Naive B cell (primary cell): ENCODE measurements at regions not wholly inside any gene's neighbourhood (a gene's known extent, or its start where the extent isn't known, plus 50 kb on each side); places are given as distances from the start of the nearest gene placed in this dataset.
"Not testable (repeated sequence)": the region's sequence is repeated elsewhere in the genome, so short reads cannot be mapped to it uniquely, and the experiment has no call there.

Source experiments
- ATAC-seq, 2 donors: fragments of 150-1000 bp; cut with Tn5 transposase; 2 replicates each; pipeline ENCODE4 v1.10.0; 2021; ENCODE audit warnings: low read depth in 2 of 2, mild to moderate bottlenecking in 2 of 2, moderate library complexity in 2 of 2
- DNase-seq: peaks from one replicate; pipeline ENCODE4 v3.0.0; 2022
- H3K27ac Mint-ChIP-seq, 6 donors: one replicate each; pipeline ENCODE4 v1.8.0; 2020 to 2022; ENCODE audit warnings: mild to moderate bottlenecking in 6 of 6, mixed read lengths in 6 of 6, moderate library complexity in 5 of 6, inconsistent platforms in 2 of 6
- H3K27me3 Mint-ChIP-seq, 3 donors: one replicate each; pipeline ENCODE4 v1.8.0; 2021 to 2022; ENCODE audit warnings: mixed read lengths in 3 of 3, mild to moderate bottlenecking in 1 of 3
- H3K36me3 Mint-ChIP-seq, 2 donors: one replicate each; pipeline ENCODE4 v1.8.0; 2020 to 2022; ENCODE audit warnings: mixed read lengths in 2 of 2, inconsistent platforms in 1 of 2, mild to moderate bottlenecking in 1 of 2
- H3K4me1 Mint-ChIP-seq, 3 donors: one replicate each; pipeline ENCODE4 v1.8.0; 2020 to 2022; ENCODE audit warnings: mixed read lengths in 3 of 3, inconsistent platforms in 1 of 3, mild to moderate bottlenecking in 1 of 3, moderate library complexity in 1 of 3
- H3K4me3 Mint-ChIP-seq, 8 donors: one replicate each; pipeline ENCODE4 v1.8.0; 2020 to 2022; ENCODE audit warnings: mild to moderate bottlenecking in 8 of 8, mixed read lengths in 8 of 8, moderate library complexity in 8 of 8, inconsistent platforms in 2 of 8
- H3K9me3 Mint-ChIP-seq, 7 donors: one replicate each; pipeline ENCODE4 v1.8.0; 2020 to 2022; ENCODE audit warnings: mixed read lengths in 7 of 7, mild to moderate bottlenecking in 5 of 7, inconsistent platforms in 2 of 7, moderate library complexity in 1 of 7

- Mint-ChIP-seq H3K27ac (peak overlapping the region in 1 of 6 donors; percentile 24), H3K36me3 (no peaks in the 10 kb centered on the region), H3K9me3 (no peaks in the 10 kb centered on the region), H3K4me3 (no peak overlapping the region), H3K27me3 (peaks cover 7 to 24% (median 8%) of the 10 kb centered on the region in 3 donors), H3K4me1 (peaks cover 22 to 28% (median 27%) of the 10 kb centered on the region in 3 donors)
- no peak for DNase-seq
- ATAC-seq, result no peak
These were observed 143.4 kb downstream of the SEC14L1 start for GRCh38 chr17:77284023-77284617.

DNA sequence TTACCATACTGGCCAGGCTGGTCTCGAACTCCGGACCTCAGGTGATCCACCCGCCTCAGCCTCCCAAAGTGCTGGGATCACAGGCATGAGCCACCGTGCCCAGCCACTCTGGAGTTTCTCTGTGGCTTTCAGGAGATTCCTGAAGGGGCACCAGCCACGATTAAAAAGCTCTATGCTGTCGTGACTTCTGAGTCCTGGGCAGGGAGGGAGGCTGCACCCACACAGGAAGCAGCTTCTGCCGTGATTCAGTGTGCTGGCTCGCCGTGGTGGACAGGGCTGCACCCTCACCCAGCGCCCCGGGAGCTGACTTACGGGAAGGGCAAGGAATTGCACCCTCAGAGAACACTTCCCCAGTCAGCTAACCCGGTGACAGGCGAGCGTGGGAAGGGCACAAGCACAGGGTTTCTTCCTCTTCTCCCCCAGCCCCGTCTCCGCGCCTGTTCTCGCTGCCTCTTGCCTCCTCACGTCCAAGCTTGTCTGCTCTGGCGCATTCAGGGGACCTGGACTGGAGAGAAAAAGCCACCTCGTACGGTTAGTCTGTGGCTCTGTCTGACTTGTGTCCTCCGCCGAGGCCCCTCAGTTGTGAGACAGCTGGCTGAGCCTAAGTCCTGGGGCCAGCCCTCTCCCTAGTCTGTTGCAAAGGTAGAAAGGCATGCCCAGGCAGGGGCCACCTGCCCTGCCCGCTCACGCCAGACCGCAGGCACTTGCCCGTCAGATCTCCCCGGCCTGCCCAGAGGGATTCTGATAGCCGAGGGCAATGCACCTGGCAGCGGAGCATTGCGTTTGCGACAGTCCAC is 145.0 kb downstream of the SEC14L1 start:
- no peaks in the 10 kb centered on the region for H3K36me3 Mint-ChIP-seq
- DNase-seq (no peak), ATAC-seq (no peak)
- H3K9me3 Mint-ChIP-seq, result no peaks in the 10 kb centered on the region
- peaks cover 12 to 18% (median 17%) of the 10 kb centered on the region in 3 donors for H3K4me1 Mint-ChIP-seq
- H3K27ac Mint-ChIP-seq, result peak overlapping the region in 2 of 6 donors; percentile 54 to 70
- peaks cover 0 to 14% (median 7%) of the 10 kb centered on the region in 3 donors for H3K27me3 Mint-ChIP-seq
- peak overlapping the region in 4 of 8 donors; percentile 32 to 67 (median 52) for H3K4me3 Mint-ChIP-seq

- peaks cover 0 to 14% (median 7%) of the 10 kb centered on the region in 3 donors for H3K27me3 Mint-ChIP-seq
- peaks cover 12 to 18% (median 17%) of the 10 kb centered on the region in 3 donors for H3K4me1 Mint-ChIP-seq
- no peaks in the 10 kb centered on the region for H3K36me3 Mint-ChIP-seq
- no peaks in the 10 kb centered on the region for H3K9me3 Mint-ChIP-seq
- DNase-seq, result no peak
- no peak for ATAC-seq
- no peak overlapping the region for H3K27ac Mint-ChIP-seq
- H3K4me3 Mint-ChIP-seq, result no peak overlapping the region
These were observed 145.5 kb downstream of the SEC14L1 start for GRCh38 chr17:77286391-77286640.

- DNase-seq, result no peak
- H3K4me3 Mint-ChIP-seq, result no peak overlapping the region
- peaks cover 10 to 16% (median 13%) of the 10 kb centered on the region in 3 donors for H3K4me1 Mint-ChIP-seq
- no peaks in the 10 kb centered on the region for H3K36me3 Mint-ChIP-seq
- H3K9me3 Mint-ChIP-seq, result no peaks in the 10 kb centered on the region
- H3K27ac Mint-ChIP-seq, result no peak overlapping the region
- H3K27me3 Mint-ChIP-seq, result peaks cover 0 to 11% (median 7%) of the 10 kb centered on the region in 3 donors
- ATAC-seq, result no peak
These were observed 146.1 kb downstream of the SEC14L1 start for GRCh38 chr17:77286641-77287431.

GRCh38 chr17:77287432-77288068 is 146.8 kb downstream of the SEC14L1 start:
- Mint-ChIP-seq H3K27me3 (peaks cover 0 to 5% (median under 1%) of the 10 kb centered on the region in 3 donors), H3K36me3 (no peaks in the 10 kb centered on the region), H3K4me1 (peaks cover 7 to 10% (median 9%) of the 10 kb centered on the region in 3 donors), H3K9me3 (no peaks in the 10 kb centered on the region), H3K4me3 (no peak overlapping the region), H3K27ac (no peak overlapping the region)
- ATAC-seq (no peak), DNase-seq (no peak)

GRCh38 chr17:77288115-77288619 is 147.4 kb downstream of the SEC14L1 start:
- DNase-seq, result no peak
- Mint-ChIP-seq H3K9me3 (no peaks in the 10 kb centered on the region), H3K4me1 (peaks cover 7 to 10% (median 9%) of the 10 kb centered on the region in 3 donors), H3K36me3 (no peaks in the 10 kb centered on the region), H3K27me3 (peaks cover 0 to 5% (median 0%) of the 10 kb centered on the region in 3 donors), H3K27ac (no peak overlapping the region), H3K4me3 (no peak overlapping the region)
- no peak for ATAC-seq

- ATAC-seq, H3K4me3 Mint-ChIP-seq, H3K27ac Mint-ChIP-seq, H3K36me3 Mint-ChIP-seq, H3K9me3 Mint-ChIP-seq, H3K4me1 Mint-ChIP-seq, DNase-seq, H3K27me3 Mint-ChIP-seq: not testable (repeated sequence)
These were observed 150.2 kb downstream of the SEC14L1 start for GRCh38 chr17:77290759-77291558.

DNA sequence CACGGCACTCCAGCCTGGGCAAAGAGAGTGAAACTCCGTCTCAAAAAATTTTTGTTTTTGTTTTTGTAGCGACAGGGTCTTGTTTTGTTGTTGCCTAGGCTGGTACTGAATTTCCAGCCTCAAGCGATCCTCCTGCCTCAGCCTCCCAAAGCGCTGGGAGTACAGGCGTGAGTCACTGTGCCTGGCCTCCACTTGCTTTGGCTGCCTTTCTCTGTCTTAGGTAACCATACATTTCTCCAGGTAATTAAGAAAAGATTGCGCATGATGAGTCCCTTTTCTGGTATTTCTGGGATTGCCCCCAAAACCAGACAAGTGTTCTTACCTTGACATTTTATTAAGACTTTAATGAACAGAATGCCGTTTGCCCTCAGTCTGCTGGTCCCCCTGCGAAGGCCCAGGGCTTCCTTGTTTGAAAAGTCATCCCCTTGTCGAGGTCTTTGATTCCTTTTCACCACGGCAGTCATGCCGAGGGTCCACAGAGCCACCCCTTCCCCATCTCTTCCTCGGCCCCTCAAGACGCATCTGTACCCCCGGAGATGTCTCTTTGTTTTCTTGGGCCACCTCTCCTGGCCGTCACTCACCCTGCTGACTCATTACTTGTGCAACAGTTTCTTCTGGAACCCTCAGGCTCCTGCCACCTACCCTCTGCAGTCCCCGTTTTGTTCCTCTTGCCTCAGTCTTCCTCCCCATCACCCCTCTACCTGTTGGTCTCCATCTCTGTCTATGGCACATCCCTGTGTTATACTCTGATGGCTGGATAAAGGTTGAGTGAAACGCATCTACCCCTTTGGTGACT is 151.0 kb downstream of the SEC14L1 start:
- no peak for DNase-seq
- no peak overlapping the region for H3K27ac Mint-ChIP-seq

GRCh38 chr17:77294761-77295160 is 154.0 kb downstream of the SEC14L1 start:
- Mint-ChIP-seq H3K4me1 (peaks cover 0 to 13% (median 2%) of the 10 kb centered on the region in 3 donors), H3K36me3 (no peaks in the 10 kb centered on the region), H3K27me3 (peaks cover 0 to 4% (median 0%) of the 10 kb centered on the region in 3 donors), H3K4me3 (no peak overlapping the region), H3K27ac (no peak overlapping the region), H3K9me3 (peaks cover 0 to 12% (median 5%) of the 10 kb centered on the region in 7 donors)
- no peak for ATAC-seq
- no peak for DNase-seq

More for the DNA sequence above, 151.0 kb downstream of the SEC14L1 start:
- Mint-ChIP-seq H3K36me3 (no peaks in the 10 kb centered on the region), H3K4me1 (peaks cover 0 to 11% (median 4%) of the 10 kb centered on the region in 3 donors), H3K27me3 (peaks cover 0 to 5% (median 0%) of the 10 kb centered on the region in 3 donors), H3K9me3 (no peaks in the 10 kb centered on the region), H3K4me3 (no peak overlapping the region)
- no peak for ATAC-seq

- ATAC-seq, result no peak
- H3K4me1 Mint-ChIP-seq, result peaks cover 0 to 13% (median 2%) of the 10 kb centered on the region in 3 donors
- no peaks in the 10 kb centered on the region for H3K36me3 Mint-ChIP-seq
- no peak for DNase-seq
- peak overlapping the region in 1 of 6 donors; percentile 62 for H3K27ac Mint-ChIP-seq
- no peak overlapping the region for H3K4me3 Mint-ChIP-seq
- peaks cover 0 to 4% (median 0%) of the 10 kb centered on the region in 3 donors for H3K27me3 Mint-ChIP-seq
- peaks cover 0 to 12% (median 5%) of the 10 kb centered on the region in 7 donors for H3K9me3 Mint-ChIP-seq
These were observed 154.6 kb downstream of the SEC14L1 start for GRCh38 chr17:77295241-77295853.

DNA sequence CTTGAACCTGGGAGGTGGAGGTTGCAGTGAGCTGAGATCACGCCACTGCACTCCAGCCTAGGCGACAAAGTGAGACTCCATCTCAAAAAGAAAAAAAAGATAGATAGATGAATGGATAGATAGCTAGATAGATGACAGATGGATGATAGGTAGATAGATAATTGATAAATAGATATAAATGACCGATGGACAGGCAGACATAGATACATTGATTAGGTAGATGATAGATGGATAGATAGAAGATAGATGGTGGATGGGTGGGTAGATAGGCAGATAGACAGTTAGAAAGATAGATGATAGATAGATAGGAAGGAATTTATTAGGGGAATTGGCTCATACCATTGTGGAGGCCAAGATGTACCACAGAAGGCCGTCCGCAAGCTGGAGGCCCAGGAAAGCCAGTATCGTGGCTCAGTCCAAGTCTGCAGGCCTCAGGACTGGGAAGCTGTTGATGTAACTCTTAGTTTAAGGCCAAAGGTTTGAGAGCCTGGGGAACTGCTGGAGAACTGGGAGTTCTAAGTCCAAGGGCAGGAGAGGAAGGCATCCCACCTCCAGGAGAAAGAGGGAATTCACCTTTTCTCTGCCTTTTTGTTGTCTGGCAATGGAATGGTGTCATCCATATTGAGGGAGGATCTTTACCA is 156.1 kb downstream of the SEC14L1 start:
- Mint-ChIP-seq H3K4me3 (no peak overlapping the region), H3K27me3 (peaks cover 0 to 4% (median 0%) of the 10 kb centered on the region in 3 donors), H3K9me3 (peaks cover 0 to 12% (median 5%) of the 10 kb centered on the region in 7 donors), H3K36me3 (no peaks in the 10 kb centered on the region), H3K27ac (no peak overlapping the region), H3K4me1 (peaks cover 0 to 12% (median under 1%) of the 10 kb centered on the region in 3 donors)
- ATAC-seq (no peak), DNase-seq (no peak)
